ENCODE measurements at regions not wholly inside any gene's neighbourhood (a gene's known extent, or its start where the extent isn't known, plus 50 kb on each side); places are given as distances from the start of the nearest gene placed in this dataset.

- no peaks in the 10 kb centered on the region for H3K36me3 Mint-ChIP-seq (ENCODE audit: unreplicated experiment)
- no peak for DNase-seq
- no peak for TF ChIP-seq CTCF (IDR thresholded peaks at IDR 0.05; ENCODE audit: partially characterized antibody, unreplicated experiment)
- no peak overlapping the region for H3K4me3 Mint-ChIP-seq (ENCODE audit: unreplicated experiment)
- H3K27ac Mint-ChIP-seq (ENCODE audit: unreplicated experiment), result no peak overlapping the region
- H3K4me1 Mint-ChIP-seq (ENCODE audit: low read depth, unreplicated experiment), result peaks cover 6% of the 10 kb centered on the region
- H3K27me3 Mint-ChIP-seq (ENCODE audit: unreplicated experiment), result no peaks in the 10 kb centered on the region
- no peaks in the 10 kb centered on the region for H3K9me3 Mint-ChIP-seq (ENCODE audit: unreplicated experiment)
These were observed 129.9 kb downstream of the AIPL1 start for GRCh38 chr17:6304894-6305612.

- no peak for TF ChIP-seq CTCF (IDR thresholded peaks at IDR 0.05; ENCODE audit: partially characterized antibody, unreplicated experiment)
- Mint-ChIP-seq H3K36me3 (ENCODE audit: unreplicated experiment) (no peaks in the 10 kb centered on the region), H3K27me3 (ENCODE audit: unreplicated experiment) (peaks cover 4% of the 10 kb centered on the region), H3K4me3 (ENCODE audit: unreplicated experiment) (no peak overlapping the region), H3K9me3 (ENCODE audit: unreplicated experiment) (no peaks in the 10 kb centered on the region), H3K4me1 (ENCODE audit: low read depth, unreplicated experiment) (peaks cover 6% of the 10 kb centered on the region), H3K27ac (ENCODE audit: unreplicated experiment) (no peak overlapping the region)
- DNase-seq, result no peak
These were observed 131.3 kb downstream of the AIPL1 start for GRCh38 chr17:6303664-6304063.

- H3K36me3 Mint-ChIP-seq (ENCODE audit: unreplicated experiment), result no peaks in the 10 kb centered on the region
- H3K27ac Mint-ChIP-seq (ENCODE audit: unreplicated experiment), result no peak overlapping the region
- DNase-seq, result no peak
- H3K27me3 Mint-ChIP-seq (ENCODE audit: unreplicated experiment), result peaks cover 5% of the 10 kb centered on the region
- no peaks in the 10 kb centered on the region for H3K9me3 Mint-ChIP-seq (ENCODE audit: unreplicated experiment)
- no peaks in the 10 kb centered on the region for H3K4me1 Mint-ChIP-seq (ENCODE audit: low read depth, unreplicated experiment)
- H3K4me3 Mint-ChIP-seq (ENCODE audit: unreplicated experiment), result no peak overlapping the region
- no peak for TF ChIP-seq CTCF (IDR thresholded peaks at IDR 0.05; ENCODE audit: partially characterized antibody, unreplicated experiment)
These were observed 135.6 kb downstream of the AIPL1 start for GRCh38 chr17:6299275-6299674.

GRCh38 chr17:6297960-6298359 lies 137.0 kb downstream of the AIPL1 start:
- Mint-ChIP-seq H3K4me1 (ENCODE audit: low read depth, unreplicated experiment) (no peaks in the 10 kb centered on the region), H3K27me3 (ENCODE audit: unreplicated experiment) (peaks cover 5% of the 10 kb centered on the region)
- TF ChIP-seq CTCF (IDR thresholded peaks at IDR 0.05; ENCODE audit: partially characterized antibody, unreplicated experiment), result no peak

GRCh38 chr17:6297119-6297518 lies 137.8 kb downstream of the AIPL1 start:
- H3K4me3 Mint-ChIP-seq (ENCODE audit: unreplicated experiment), result no peak overlapping the region
- DNase-seq, result no peak
- no peak overlapping the region for H3K27ac Mint-ChIP-seq (ENCODE audit: unreplicated experiment)
- H3K27me3 Mint-ChIP-seq (ENCODE audit: unreplicated experiment), result peaks cover 5% of the 10 kb centered on the region
- no peaks in the 10 kb centered on the region for H3K36me3 Mint-ChIP-seq (ENCODE audit: unreplicated experiment)
- no peaks in the 10 kb centered on the region for H3K4me1 Mint-ChIP-seq (ENCODE audit: low read depth, unreplicated experiment)
- peaks cover 2% of the 10 kb centered on the region for H3K9me3 Mint-ChIP-seq (ENCODE audit: unreplicated experiment)
- no peak for TF ChIP-seq CTCF (IDR thresholded peaks at IDR 0.05; ENCODE audit: partially characterized antibody, unreplicated experiment)

More at GRCh38 chr17:6297960-6298359, 137.0 kb downstream of the AIPL1 start:
- DNase-seq, result no peak
- H3K27ac Mint-ChIP-seq (ENCODE audit: unreplicated experiment), result no peak overlapping the region
- no peaks in the 10 kb centered on the region for H3K36me3 Mint-ChIP-seq (ENCODE audit: unreplicated experiment)
- H3K4me3 Mint-ChIP-seq (ENCODE audit: unreplicated experiment), result no peak overlapping the region
- H3K9me3 Mint-ChIP-seq (ENCODE audit: unreplicated experiment), result peaks cover 2% of the 10 kb centered on the region
